ENCODE measurements at regions not wholly inside any gene's neighbourhood (a gene's known extent, or its start where the extent isn't known, plus 50 kb on each side); places are given as distances from the start of the nearest gene placed in this dataset.

DNA sequence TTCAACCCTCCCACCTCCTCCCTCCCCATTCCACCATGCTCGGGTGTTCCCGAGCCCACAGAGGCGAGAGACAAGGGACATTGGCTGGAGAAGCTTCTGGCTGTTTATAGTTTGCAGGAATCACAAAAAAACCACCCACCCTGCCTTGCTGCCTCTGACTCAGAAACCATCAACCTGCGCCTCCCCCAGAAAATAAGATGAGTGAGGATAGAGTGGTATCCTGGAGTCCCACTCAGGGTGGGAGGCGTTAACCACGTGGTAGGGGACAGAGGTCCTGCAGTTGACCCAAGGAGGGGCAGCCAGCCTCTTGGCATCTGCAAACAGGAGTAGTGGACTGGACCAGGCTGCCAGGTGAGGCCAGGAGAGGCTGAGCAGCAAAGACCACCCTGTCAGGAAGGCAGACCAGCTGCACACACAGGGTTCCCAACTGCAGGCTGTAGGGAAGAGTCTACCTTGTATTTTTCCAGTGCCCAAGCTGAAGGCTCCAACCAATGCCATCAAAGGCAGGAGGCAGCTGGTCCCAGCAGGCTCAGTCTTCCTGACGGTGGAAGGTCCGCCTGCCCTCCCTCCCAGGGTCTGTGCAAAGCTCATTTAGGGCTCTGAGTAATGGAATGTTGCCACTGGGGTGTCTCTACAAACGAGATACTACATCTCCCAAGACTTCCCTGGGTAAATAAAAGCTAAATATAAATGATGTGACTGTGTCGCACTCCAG is 201.5 kb upstream of the TNRC6C start:
- Histone ChIP-seq H3K4me3 (ENCODE audit: low read depth, low read length) (no peak overlapping the region), H3K9me3 (ENCODE audit: control insufficient read depth, insufficient read depth, low read depth, low read length) (no peaks in the 10 kb centered on the region), H3K27ac (ENCODE audit: extremely low read depth, low read depth, low read length) (no peak overlapping the region), H3K4me1 (ENCODE audit: control insufficient read depth, insufficient read depth, low read length) (no peaks in the 10 kb centered on the region), H3K36me3 (ENCODE audit: control insufficient read depth in 2 of 2, insufficient read depth in 1 of 2, low read length in 2 of 2) (no peaks in the 10 kb centered on the region)
- TF ChIP-seq GLIS1 (tag by site-specific recombination; IDR thresholded peaks at IDR 0.05) (peak; percentile 72), EGR2 (tag by site-specific recombination; IDR thresholded peaks at IDR 0.05; ENCODE audit: low read depth) (peak; percentile 72), ZIC2 (tag by site-specific recombination; IDR thresholded peaks at IDR 0.05) (peak; percentile 45), ZFHX2 (tag by site-specific recombination; conservative IDR thresholded peaks at IDR 0.05) (peak; percentile 64)
- TF ChIP-seq, protein P1, sequence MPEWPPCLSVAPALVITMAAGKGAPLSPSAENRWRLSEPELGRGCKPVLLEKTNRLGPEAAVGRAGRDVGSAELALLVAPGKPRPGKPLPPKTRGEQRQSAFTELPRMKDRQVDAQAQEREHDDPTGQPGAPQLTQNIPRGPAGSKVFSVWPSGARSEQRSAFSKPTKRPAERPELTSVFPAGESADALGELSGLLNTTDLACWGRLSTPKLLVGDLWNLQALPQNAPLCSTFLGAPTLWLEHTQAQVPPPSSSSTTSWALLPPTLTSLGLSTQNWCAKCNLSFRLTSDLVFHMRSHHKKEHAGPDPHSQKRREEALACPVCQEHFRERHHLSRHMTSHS (tag by site-specific recombination; IDR thresholded peaks at IDR 0.05), result no peak
- TF ChIP-seq, protein P2, sequence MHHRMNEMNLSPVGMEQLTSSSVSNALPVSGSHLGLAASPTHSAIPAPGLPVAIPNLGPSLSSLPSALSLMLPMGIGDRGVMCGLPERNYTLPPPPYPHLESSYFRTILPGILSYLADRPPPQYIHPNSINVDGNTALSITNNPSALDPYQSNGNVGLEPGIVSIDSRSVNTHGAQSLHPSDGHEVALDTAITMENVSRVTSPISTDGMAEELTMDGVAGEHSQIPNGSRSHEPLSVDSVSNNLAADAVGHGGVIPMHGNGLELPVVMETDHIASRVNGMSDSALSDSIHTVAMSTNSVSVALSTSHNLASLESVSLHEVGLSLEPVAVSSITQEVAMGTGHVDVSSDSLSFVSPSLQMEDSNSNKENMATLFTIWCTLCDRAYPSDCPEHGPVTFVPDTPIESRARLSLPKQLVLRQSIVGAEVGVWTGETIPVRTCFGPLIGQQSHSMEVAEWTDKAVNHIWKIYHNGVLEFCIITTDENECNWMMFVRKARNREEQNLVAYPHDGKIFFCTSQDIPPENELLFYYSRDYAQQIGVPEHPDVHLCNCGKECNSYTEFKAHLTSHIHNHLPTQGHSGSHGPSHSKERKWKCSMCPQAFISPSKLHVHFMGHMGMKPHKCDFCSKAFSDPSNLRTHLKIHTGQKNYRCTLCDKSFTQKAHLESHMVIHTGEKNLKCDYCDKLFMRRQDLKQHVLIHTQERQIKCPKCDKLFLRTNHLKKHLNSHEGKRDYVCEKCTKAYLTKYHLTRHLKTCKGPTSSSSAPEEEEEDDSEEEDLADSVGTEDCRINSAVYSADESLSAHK (tag by site-specific recombination; IDR thresholded peaks at IDR 0.05), result no peak
- ChIA-PET POLR2A (interaction anchor here (0.6 to 2.2 kb wide), 2 partner anchors 201 to 675 kb away, joined by 3 to 8 read pairs; partner anchors contain the start of gene TNRC6C), CTCF (interaction anchor here (0.7 to 1.0 kb wide), 2 partner anchors 15 to 101 kb away, joined by 3 to 4 read pairs; no protein-coding TSS in a partner anchor)

- Histone ChIP-seq H3K36me3 (ENCODE audit: control insufficient read depth in 2 of 2, insufficient read depth in 1 of 2, low read length in 2 of 2) (no peaks in the 10 kb centered on the region), H3K9me3 (ENCODE audit: control insufficient read depth, insufficient read depth, low read depth, low read length) (no peaks in the 10 kb centered on the region), H3K4me1 (ENCODE audit: control insufficient read depth, insufficient read depth, low read length) (no peaks in the 10 kb centered on the region), H3K4me3 (ENCODE audit: low read depth, low read length) (no peak overlapping the region), H3K27ac (ENCODE audit: extremely low read depth, low read depth, low read length) (no peak overlapping the region)
- CTCF ChIA-PET, result interaction anchor here (0.7 kb wide), 1 partner anchor 101 kb away, joined by 4 read pairs; no protein-coding TSS in a partner anchor
- POLR2A ChIA-PET, result interaction anchor here (2.2 kb wide), 1 partner anchor 201 kb away, joined by 8 read pairs; the partner anchor contains the start of gene TNRC6C
- peak; percentile 40; the same call in 1 of the 2 replicates for TF ChIP-seq ZFHX2 (tag by site-specific recombination; conservative IDR thresholded peaks at IDR 0.05)
- no peak for TF ChIP-seq ZNF274 (IDR thresholded peaks at IDR 0.05; ENCODE audit: low read length)
- TF ChIP-seq ZNF274 (tag by site-specific recombination; IDR thresholded peaks at IDR 0.05; ENCODE audit: borderline replicate concordance), result no peak
Measured at GRCh38 chr17:77757561-77757898, 201.0 kb upstream of the TNRC6C start.

- ChIA-PET CTCF (interaction anchor here (0.6 to 1.7 kb wide), 2 partner anchors 9 to 362 kb away, joined by 3 to 11 read pairs; no protein-coding TSS in a partner anchor), POLR2A (interaction anchor here (2.3 kb wide), 1 partner anchor 196 kb away, joined by 5 read pairs; the partner anchor contains the start of gene TNRC6C)
- Histone ChIP-seq H3K27ac (ENCODE audit: extremely low read depth, low read depth, low read length) (no peak overlapping the region), H3K4me3 (ENCODE audit: low read depth, low read length) (no peak overlapping the region), H3K4me1 (ENCODE audit: control insufficient read depth, insufficient read depth, low read length) (no peaks in the 10 kb centered on the region), H3K9me3 (ENCODE audit: control insufficient read depth, insufficient read depth, low read depth, low read length) (no peaks in the 10 kb centered on the region), H3K36me3 (ENCODE audit: control insufficient read depth in 2 of 2, insufficient read depth in 1 of 2, low read length in 2 of 2) (no peaks in the 10 kb centered on the region)
- TF ChIP-seq ZNF792 (tag by site-specific recombination; IDR thresholded peaks at IDR 0.05) (no peak), ZNF341 (tag by site-specific recombination; IDR thresholded peaks at IDR 0.05; ENCODE audit: low read depth) (no peak), FEZF1 (tag by site-specific recombination; IDR thresholded peaks at IDR 0.05) (0 out of 2 replicates have a peak, but pooled peaks have one; percentile 8), ZNF600 (tag by site-specific recombination; IDR thresholded peaks at IDR 0.05) (no peak)
Measured at GRCh38 chr17:77763023-77763422, 195.5 kb upstream of the TNRC6C start.

DNA sequence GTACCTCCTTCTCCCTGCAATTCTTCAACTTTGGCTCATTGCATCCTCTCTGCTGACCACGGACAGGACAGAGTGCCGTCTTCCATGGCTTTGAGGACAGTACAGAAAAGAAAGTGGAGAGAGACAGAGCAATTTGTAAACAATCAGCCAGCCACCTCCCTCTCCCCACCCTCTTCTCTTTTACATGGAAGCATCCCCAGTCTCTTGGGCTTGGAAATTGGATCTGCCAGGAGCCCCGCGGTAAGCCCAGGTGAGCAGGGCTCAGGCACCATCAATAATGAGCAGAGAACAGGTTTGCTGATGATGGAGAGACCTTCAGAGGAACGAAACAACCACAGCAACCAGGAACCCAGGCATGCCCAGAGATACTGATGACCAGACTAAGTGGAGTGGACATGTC is 194.9 kb upstream of the TNRC6C start:
- Histone ChIP-seq H3K4me3 (ENCODE audit: low read depth, low read length) (no peak overlapping the region), H3K27ac (ENCODE audit: extremely low read depth, low read depth, low read length) (no peak overlapping the region), H3K36me3 (ENCODE audit: control insufficient read depth in 2 of 2, insufficient read depth in 1 of 2, low read length in 2 of 2) (no peaks in the 10 kb centered on the region), H3K9me3 (ENCODE audit: control insufficient read depth, insufficient read depth, low read depth, low read length) (no peaks in the 10 kb centered on the region), H3K4me1 (ENCODE audit: control insufficient read depth, insufficient read depth, low read length) (no peaks in the 10 kb centered on the region)
- ChIA-PET POLR2A (interaction anchor here (2.3 kb wide), 1 partner anchor 195 kb away, joined by 5 read pairs; the partner anchor contains the start of gene TNRC6C), CTCF (interaction anchor here (1.7 kb wide), 1 partner anchor 9 kb away, joined by 11 read pairs; no protein-coding TSS in a partner anchor)
- TF ChIP-seq ZNF777 (tag by site-specific recombination; IDR thresholded peaks at IDR 0.05; ENCODE audit: borderline replicate concordance) (no peak), ZNF114 (tag by site-specific recombination; IDR thresholded peaks at IDR 0.05) (no peak), ZNF626 (tag by site-specific recombination; IDR thresholded peaks at IDR 0.05) (no peak), ZNF529 (tag by site-specific recombination; IDR thresholded peaks at IDR 0.05; ENCODE audit: insufficient replicate concordance) (no peak), PRDM2 (tag by site-specific recombination; IDR thresholded peaks at IDR 0.05; ENCODE audit: borderline replicate concordance) (no peak), ZNF707 (tag by site-specific recombination; IDR thresholded peaks at IDR 0.05) (no peak)
